SK-N-MC (cell line): ENCODE measurements at regions not wholly inside any gene's neighbourhood (a gene's known extent, or its start where the extent isn't known, plus 50 kb on each side); places are given as distances from the start of the nearest gene placed in this dataset.
"Not testable (repeated sequence)": the region's sequence is repeated elsewhere in the genome, so short reads cannot be mapped to it uniquely, and the experiment has no call there.

Experiments used
- EZH2 ChIP-seq: fragments of 200-600 bp; sonication (generic); IDR thresholded peaks from one replicate; pipeline ENCODE4 v1.6.1; 2017; ENCODE audit warnings: antibody characterized with exemption
- POLR2AphosphoS5 ChIP-seq: IDR thresholded peaks from 2 replicates; pipeline ENCODE4 v1.6.1; 2012; ENCODE audit warnings: mild to moderate bottlenecking, low read depth, low read length, borderline replicate concordance

DNA sequence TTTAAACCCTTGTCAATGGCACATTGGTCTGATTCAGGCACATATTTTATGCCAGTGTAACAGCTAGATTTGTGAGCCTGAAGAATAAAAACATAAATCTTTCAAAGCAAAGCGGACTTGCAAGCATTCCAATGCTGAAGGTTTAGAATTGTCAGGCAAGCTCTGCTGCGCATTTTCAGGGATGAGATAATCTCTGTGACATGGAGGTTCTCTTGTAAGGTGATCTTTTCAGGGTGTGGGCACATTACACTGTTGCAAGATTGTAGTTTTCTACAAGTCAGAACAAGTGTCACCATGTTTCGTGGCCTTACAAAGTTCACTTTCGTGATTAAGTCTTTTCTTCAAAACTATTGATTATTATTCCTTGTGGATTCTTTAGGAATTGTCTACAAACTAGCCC lies 106.2 kb downstream of the ARHGAP11B start:
- not testable (repeated sequence) for TF ChIP-seq EZH2, POLR2AphosphoS5
